ENCODE measurements at regions not wholly inside any gene's neighbourhood (a gene's known extent, or its start where the extent isn't known, plus 50 kb on each side); places are given as distances from the start of the nearest gene placed in this dataset.

GRCh38 chr18:8538935-8539334, 70.3 kb upstream of the RAB12 start:
- ATAC-seq = no peak

- ATAC-seq = no peak
Measured at GRCh38 chr18:8546677-8547076, 62.6 kb upstream of the RAB12 start.

- ATAC-seq = no peak
Measured at GRCh38 chr18:8548186-8548585, 61.1 kb upstream of the RAB12 start.

GRCh38 chr18:8549254-8549757, 59.9 kb upstream of the RAB12 start:
- no peak for ATAC-seq

- ATAC-seq = no peak
Measured at GRCh38 chr18:8552151-8552550, 57.1 kb upstream of the RAB12 start.

- no peak for ATAC-seq
Measured at GRCh38 chr18:8554354-8554753, 54.9 kb upstream of the RAB12 start.

GRCh38 chr18:8556424-8556823, 52.8 kb upstream of the RAB12 start:
- ATAC-seq = no peak

Measured in activated CD4-positive, CD25-positive, alpha-beta regulatory T cell treated with anti-CD3 and anti-CD28 coated beads, Interleukin-2, amount 50 U/mL, for 24 hours (primary cell).